ENCODE measurements at regions not wholly inside any gene's neighbourhood (a gene's known extent, or its start where the extent isn't known, plus 50 kb on each side); places are given as distances from the start of the nearest gene placed in this dataset.

- TF ChIP-seq, protein P1, sequence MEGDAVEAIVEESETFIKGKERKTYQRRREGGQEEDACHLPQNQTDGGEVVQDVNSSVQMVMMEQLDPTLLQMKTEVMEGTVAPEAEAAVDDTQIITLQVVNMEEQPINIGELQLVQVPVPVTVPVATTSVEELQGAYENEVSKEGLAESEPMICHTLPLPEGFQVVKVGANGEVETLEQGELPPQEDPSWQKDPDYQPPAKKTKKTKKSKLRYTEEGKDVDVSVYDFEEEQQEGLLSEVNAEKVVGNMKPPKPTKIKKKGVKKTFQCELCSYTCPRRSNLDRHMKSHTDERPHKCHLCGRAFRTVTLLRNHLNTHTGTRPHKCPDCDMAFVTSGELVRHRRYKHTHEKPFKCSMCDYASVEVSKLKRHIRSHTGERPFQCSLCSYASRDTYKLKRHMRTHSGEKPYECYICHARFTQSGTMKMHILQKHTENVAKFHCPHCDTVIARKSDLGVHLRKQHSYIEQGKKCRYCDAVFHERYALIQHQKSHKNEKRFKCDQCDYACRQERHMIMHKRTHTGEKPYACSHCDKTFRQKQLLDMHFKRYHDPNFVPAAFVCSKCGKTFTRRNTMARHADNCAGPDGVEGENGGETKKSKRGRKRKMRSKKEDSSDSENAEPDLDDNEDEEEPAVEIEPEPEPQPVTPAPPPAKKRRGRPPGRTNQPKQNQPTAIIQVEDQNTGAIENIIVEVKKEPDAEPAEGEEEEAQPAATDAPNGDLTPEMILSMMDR (IDR thresholded peaks at IDR 0.05; ENCODE audit: borderline replicate concordance, extremely low read depth, low read length, poor library complexity, severe bottlenecking) = no peak
- TF ChIP-seq EZH2 (IDR thresholded peaks at IDR 0.05; ENCODE audit: borderline replicate concordance, low read depth, low read length, severe bottlenecking) = no peak
These were observed 304.6 kb upstream of the ZFP64 start for GRCh38 chr20:52496191-52496590.
